ENCODE measurements at regions not wholly inside any gene's neighbourhood (a gene's known extent, or its start where the extent isn't known, plus 50 kb on each side); places are given as distances from the start of the nearest gene placed in this dataset.

- H2AFZ ChIP-seq (ENCODE audit: insufficient read depth, low read depth, low read length, poor library complexity, severe bottlenecking): no peak overlapping the region
- no peaks in the 10 kb centered on the region for H4K20me1 ChIP-seq (ENCODE audit: control insufficient read depth, insufficient read depth, low read length, poor library complexity, severe bottlenecking)
- no peaks in the 10 kb centered on the region for H3K79me2 ChIP-seq (ENCODE audit: control insufficient read depth, insufficient read depth, low read length)
- no peak overlapping the region for H3K27ac ChIP-seq (ENCODE audit: low read length in 2 of 2)
- CTCF ChIA-PET: no interaction called here
- no peaks in the 10 kb centered on the region for H3K36me3 ChIP-seq (replicated peaks in 1 of 2; ENCODE audit: control extremely low read depth in 1 of 2, control insufficient read depth in 1 of 2, extremely low read depth in 1 of 2, insufficient read depth in 2 of 2, low read length in 1 of 2)
- no peak overlapping the region for H3K4me2 ChIP-seq (replicated peaks; ENCODE audit: low read depth, low read length, poor library complexity, severe bottlenecking)
- Mint-ChIP-seq H3K4me3 (no peak overlapping the region), H3K27ac (no peak overlapping the region), H3K9me3 (ENCODE audit: insufficient read depth) (no peaks in the 10 kb centered on the region), H3K27me3 (peaks cover 25% of the 10 kb centered on the region), H3K4me1 (no peaks in the 10 kb centered on the region)
- no peaks in the 10 kb centered on the region for H3K9me3 ChIP-seq (ENCODE audit: control extremely low read depth in 1 of 3, control insufficient read depth in 2 of 3, insufficient read depth in 1 of 3, low read length in 2 of 3)
- WGBS (ENCODE audit: insufficient coverage): 100% methylated on average over 4 of the region's 6 CpGs
- no peak overlapping the region for H3K9ac ChIP-seq (ENCODE audit: low read length)
- DNase-seq: no peak
- H3K4me1 ChIP-seq (ENCODE audit: control insufficient read depth in 2 of 2, insufficient read depth in 2 of 2, low read length in 2 of 2): no peaks in the 10 kb centered on the region
- intact Hi-C loops (cut with micrococcal nuclease): no loop called here
- ATAC-seq (ENCODE audit: low read depth): no peak
- H3K27me3 ChIP-seq (replicated peaks in 1 of 4; ENCODE audit: control extremely low read depth in 1 of 4, control insufficient read depth in 3 of 4, insufficient read depth in 4 of 4, low read length in 3 of 4): peaks cover 0 to 5% (median 0%) of the 10 kb centered on the region in 4 experiments
- no peak overlapping the region for H3K4me3 ChIP-seq (ENCODE audit: control extremely low read depth in 1 of 5, extremely low read depth in 1 of 5, insufficient read depth in 1 of 5, low read depth in 2 of 5, low read length in 4 of 5)
- TF ChIP-seq EZH2 (IDR thresholded peaks at IDR 0.05; ENCODE audit: borderline replicate concordance, insufficient read depth, low read depth, low read length, poor library complexity, severe bottlenecking) (no peak), CTCF (IDR thresholded peaks at IDR 0.05) (no peak)
- POLR2A ChIA-PET: no interaction called here
These were observed 63.6 kb upstream of the GALNT2 start for GRCh38 chr1:230003409-230003808.

- DNase-seq (no peak), ATAC-seq (ENCODE audit: low read depth) (no peak)
- no peak overlapping the region for H3K4me3 Mint-ChIP-seq
- H4K20me1 ChIP-seq (ENCODE audit: control insufficient read depth, insufficient read depth, low read length, poor library complexity, severe bottlenecking): no peaks in the 10 kb centered on the region
- no peaks in the 10 kb centered on the region for H3K9me3 Mint-ChIP-seq (ENCODE audit: insufficient read depth)
- POLR2A ChIA-PET: no interaction called here
- H2AFZ ChIP-seq (ENCODE audit: insufficient read depth, low read depth, low read length, poor library complexity, severe bottlenecking): no peak overlapping the region
- intact Hi-C loops (cut with micrococcal nuclease): no loop called here
- peaks cover 0 to 5% (median 0%) of the 10 kb centered on the region in 4 experiments for H3K27me3 ChIP-seq (replicated peaks in 1 of 4; ENCODE audit: control extremely low read depth in 1 of 4, control insufficient read depth in 3 of 4, insufficient read depth in 4 of 4, low read length in 3 of 4)
- CTCF ChIA-PET: no interaction called here
- H3K27ac Mint-ChIP-seq: no peak overlapping the region
- no peak overlapping the region for H3K4me2 ChIP-seq (replicated peaks; ENCODE audit: low read depth, low read length, poor library complexity, severe bottlenecking)
- H3K27me3 Mint-ChIP-seq: peaks cover 25% of the 10 kb centered on the region
- no peaks in the 10 kb centered on the region for H3K4me1 Mint-ChIP-seq
- H3K27ac ChIP-seq (ENCODE audit: low read length in 2 of 2): no peak overlapping the region
- H3K79me2 ChIP-seq (ENCODE audit: control insufficient read depth, insufficient read depth, low read length): no peaks in the 10 kb centered on the region
- H3K9me3 ChIP-seq (ENCODE audit: control extremely low read depth in 1 of 3, control insufficient read depth in 2 of 3, insufficient read depth in 1 of 3, low read length in 2 of 3): no peaks in the 10 kb centered on the region
- H3K9ac ChIP-seq (ENCODE audit: low read length): no peak overlapping the region
- WGBS (ENCODE audit: insufficient coverage): 83% methylated on average over 6 of the region's 8 CpGs
- TF ChIP-seq EZH2 (IDR thresholded peaks at IDR 0.05; ENCODE audit: borderline replicate concordance, insufficient read depth, low read depth, low read length, poor library complexity, severe bottlenecking) (no peak), CTCF (IDR thresholded peaks at IDR 0.05) (no peak)
- H3K4me1 ChIP-seq (ENCODE audit: control insufficient read depth in 2 of 2, insufficient read depth in 2 of 2, low read length in 2 of 2): no peaks in the 10 kb centered on the region
- H3K36me3 ChIP-seq (replicated peaks in 1 of 2; ENCODE audit: control extremely low read depth in 1 of 2, control insufficient read depth in 1 of 2, extremely low read depth in 1 of 2, insufficient read depth in 2 of 2, low read length in 1 of 2): no peaks in the 10 kb centered on the region
- H3K4me3 ChIP-seq (ENCODE audit: control extremely low read depth in 1 of 5, extremely low read depth in 1 of 5, insufficient read depth in 1 of 5, low read depth in 2 of 5, low read length in 4 of 5): no peak overlapping the region
These were observed 62.0 kb upstream of the GALNT2 start for GRCh38 chr1:230005040-230005439.

Measured in B cell (primary cell).